Aorta (tissue), 5 donors: ENCODE measurements at regions not wholly inside any gene's neighbourhood (a gene's known extent, or its start where the extent isn't known, plus 50 kb on each side); places are given as distances from the start of the nearest gene placed in this dataset.

Source experiments
- ATAC-seq: fragments of 200-7000 bp; cut with Tn5 transposase; one replicate; pipeline ENCODE4 v1.9.1; 2022; ENCODE audit warnings: moderate library complexity; ENCODE audit not compliant: low FRiP score
- DNase-seq, 2 donors: peaks; one replicate each; pipeline ENCODE4 v3.0.0-alpha.2; 2020
- H3K27ac ChIP-seq, 2 donors: one replicate each; pipeline ENCODE4 v1.5.1; 2013; ENCODE audit warnings: low read length in 2 of 2, mild to moderate bottlenecking in 2 of 2, moderate library complexity in 2 of 2, control low read depth in 1 of 2, inconsistent platforms in 1 of 2, low read depth in 1 of 2
- H3K27me3 ChIP-seq, 2 donors: one replicate each; pipeline ENCODE4 v1.6.1; 2013; ENCODE audit warnings: control low read depth in 1 of 2, low read length in 1 of 2, mild to moderate bottlenecking in 1 of 2, moderate library complexity in 1 of 2; ENCODE audit not compliant: insufficient read depth in 2 of 2, control insufficient read depth in 1 of 2
- H3K36me3 ChIP-seq, 2 donors: one replicate each; pipeline ENCODE4 v1.6.1; 2013; ENCODE audit warnings: control low read depth in 1 of 2, low read length in 1 of 2, mild to moderate bottlenecking in 1 of 2; ENCODE audit not compliant: insufficient read depth in 2 of 2, control insufficient read depth in 1 of 2
- H3K4me1 ChIP-seq, 2 donors: one replicate each; pipeline ENCODE4 v1.6.1; 2013; ENCODE audit warnings: low read length in 2 of 2, control low read depth in 1 of 2, mild to moderate bottlenecking in 1 of 2, moderate library complexity in 1 of 2; ENCODE audit not compliant: insufficient read depth in 2 of 2, control insufficient read depth in 1 of 2
- H3K4me3 ChIP-seq, 2 donors: one replicate each; pipeline ENCODE4 v1.5.1; 2013; ENCODE audit warnings: low read length in 2 of 2, control low read depth in 1 of 2, mild to moderate bottlenecking in 1 of 2
- H3K9me3 ChIP-seq: one replicate; pipeline ENCODE4 v1.6.1; 2013; ENCODE audit warnings: mild to moderate bottlenecking, low read length; ENCODE audit not compliant: control insufficient read depth
- WGBS, 2 donors: extraction: QIAGEN DNeasy Blood & Tissue Kit; methylation state at CpG; one replicate each; pipeline ENCODE4 v1.1.7; 2013; 5-methylcytosine and 5-hydroxymethylcytosine counted together
- intact Hi-C, 2 donors: fragments of 100-400 bp; cut with DNase I; formaldehyde crosslinking; loops; one replicate each; pipeline versions ENCODE4 v1.14.2 to v1.15.0; 2022
- donor health status: healthy with polysubstance abuse.
- donor health status: Bipolar disorder and iron deficiency.
- donor health status: DM: no; HTN: no; CAD: no.
- donor health status: DM: no; HTN: no; CAD: no.
- donor health status: DM: yes; HTN: yes; CAD: no.

DNA sequence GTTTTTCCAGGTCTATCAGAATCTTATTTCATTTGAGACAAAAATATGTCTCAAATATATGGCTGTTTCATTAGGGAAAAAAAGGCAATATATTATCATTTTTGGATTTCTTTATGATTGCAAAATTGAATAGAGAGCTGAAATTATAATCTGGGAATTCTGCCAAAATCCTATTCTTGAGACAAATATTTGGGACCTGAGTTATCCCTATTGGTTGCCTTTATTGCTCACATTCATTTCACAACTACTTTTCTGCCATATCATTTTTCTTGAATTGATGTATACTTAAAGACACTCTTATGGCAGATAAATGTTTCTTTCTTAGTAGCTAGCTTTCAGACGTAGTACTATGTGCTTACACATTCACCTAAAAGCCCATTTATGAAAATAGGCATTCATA, 241.6 kb upstream of the NOVA1 start:
- Histone ChIP-seq H3K27me3 (no peaks in the 10 kb centered on the region), H3K27ac (no peak overlapping the region), H3K36me3 (no peaks in the 10 kb centered on the region), H3K4me3 (no peak overlapping the region), H3K9me3 (no peaks in the 10 kb centered on the region), H3K4me1 (peaks cover 0 to 3% of the 10 kb centered on the region in 2 donors)
- WGBS, 2 donors, result 32 to 45% methylated on average over 1 of the region's 1 CpG
- DNase-seq, result no peak
- intact Hi-C loops, result no loop called here
- no peak for ATAC-seq

GRCh38 chr14:26841326-26841725, 243.5 kb upstream of the NOVA1 start:
- Histone ChIP-seq H3K4me3 (no peak overlapping the region), H3K4me1 (peaks cover 0 to 3% of the 10 kb centered on the region in 2 donors), H3K27ac (no peak overlapping the region), H3K36me3 (no peaks in the 10 kb centered on the region), H3K9me3 (no peaks in the 10 kb centered on the region), H3K27me3 (no peaks in the 10 kb centered on the region)
- intact Hi-C loops, result no loop called here
- WGBS, 2 donors, result 26 to 36% methylated on average over 4 of the region's 4 CpGs
- DNase-seq (no peak), ATAC-seq (no peak)

DNA sequence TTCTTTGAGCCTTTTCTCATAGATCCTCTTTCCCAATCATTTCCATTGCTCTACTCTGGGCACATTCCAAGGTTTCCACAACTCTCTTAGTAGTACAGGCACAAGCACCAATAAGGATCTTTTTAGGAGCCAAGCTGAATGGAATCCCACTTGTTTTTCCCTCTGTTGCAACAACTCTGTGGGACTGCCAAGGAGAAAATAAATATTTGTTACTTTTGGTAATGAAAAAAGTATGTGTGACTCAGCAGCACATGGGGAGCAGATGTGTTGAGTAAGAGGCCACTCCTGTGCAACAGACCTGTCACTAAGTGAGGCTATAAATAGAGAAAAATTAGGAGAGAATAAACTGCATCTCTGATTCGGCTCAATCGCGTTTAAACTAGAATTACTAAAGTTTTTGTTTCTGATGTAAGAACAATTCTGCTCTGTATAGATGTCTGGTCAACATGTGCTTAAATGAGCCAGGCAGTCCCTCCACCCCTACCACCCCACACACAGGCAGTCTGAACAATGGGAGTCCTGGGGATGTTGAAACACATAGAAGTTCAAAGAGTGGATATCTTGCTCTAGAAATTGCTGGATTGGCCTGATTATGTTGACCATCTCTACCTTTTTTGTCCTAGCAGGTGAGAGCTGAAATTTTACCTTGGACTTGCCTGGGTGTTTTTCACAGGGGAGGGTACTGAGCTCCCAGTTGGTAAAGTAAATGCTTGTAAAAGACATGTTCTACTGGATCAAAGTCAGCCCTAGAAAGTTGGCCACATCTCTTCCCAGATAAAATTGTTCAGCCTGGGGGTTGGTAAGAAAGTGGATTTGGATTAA, 244.3 kb upstream of the NOVA1 start:
- no peaks in the 10 kb centered on the region for H3K27me3 ChIP-seq
- 33 to 36% methylated on average over 3 of the region's 3 CpGs for WGBS, 2 donors
- H3K4me1 ChIP-seq, result peaks cover 0 to 3% of the 10 kb centered on the region in 2 donors
- H3K36me3 ChIP-seq, result no peaks in the 10 kb centered on the region
- intact Hi-C loops, result no loop called here
- no peak for DNase-seq
- no peak overlapping the region for H3K4me3 ChIP-seq
- ATAC-seq, result peak; percentile 92
- H3K27ac ChIP-seq, result no peak overlapping the region
- no peaks in the 10 kb centered on the region for H3K9me3 ChIP-seq

- ATAC-seq, result no peak
- intact Hi-C loops, result no loop called here
- peaks cover 0 to 3% of the 10 kb centered on the region in 2 donors for H3K4me1 ChIP-seq
- no peak overlapping the region for H3K27ac ChIP-seq
- 48 to 56% methylated on average over 6 of the region's 6 CpGs for WGBS, 2 donors
- H3K4me3 ChIP-seq, result no peak overlapping the region
- H3K36me3 ChIP-seq, result no peaks in the 10 kb centered on the region
- H3K9me3 ChIP-seq, result no peaks in the 10 kb centered on the region
- no peaks in the 10 kb centered on the region for H3K27me3 ChIP-seq
- DNase-seq, result no peak
These were observed 247.5 kb upstream of the NOVA1 start for GRCh38 chr14:26845151-26845818.

DNA sequence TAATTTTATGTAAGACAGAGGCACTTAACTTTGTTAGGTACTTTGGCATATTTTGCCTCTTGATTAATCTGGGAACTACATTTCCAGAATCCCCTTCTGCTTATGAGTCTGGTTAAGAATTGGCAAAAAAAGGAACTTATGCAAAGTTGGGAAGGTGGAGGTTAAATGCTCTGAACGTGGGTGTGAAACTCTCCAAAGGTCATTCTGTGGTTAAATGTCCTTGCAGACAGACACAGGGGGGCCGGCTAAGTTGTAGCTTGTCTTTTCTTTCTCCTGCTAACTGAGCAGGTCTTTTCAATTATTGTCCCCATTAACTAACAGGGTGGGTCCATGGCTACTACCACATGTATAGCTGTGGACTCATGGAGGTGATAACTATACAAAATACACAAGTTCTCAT, 248.6 kb upstream of the NOVA1 start:
- Histone ChIP-seq H3K9me3 (no peaks in the 10 kb centered on the region), H3K27me3 (no peaks in the 10 kb centered on the region), H3K4me1 (peaks cover 0 to 3% of the 10 kb centered on the region in 2 donors), H3K36me3 (no peaks in the 10 kb centered on the region), H3K4me3 (no peak overlapping the region), H3K27ac (no peak overlapping the region)
- intact Hi-C loops, result no loop called here
- no peak for ATAC-seq
- DNase-seq, result no peak
- WGBS, 2 donors, result 27% methylated on average over 2 of the region's 2 CpGs

DNA sequence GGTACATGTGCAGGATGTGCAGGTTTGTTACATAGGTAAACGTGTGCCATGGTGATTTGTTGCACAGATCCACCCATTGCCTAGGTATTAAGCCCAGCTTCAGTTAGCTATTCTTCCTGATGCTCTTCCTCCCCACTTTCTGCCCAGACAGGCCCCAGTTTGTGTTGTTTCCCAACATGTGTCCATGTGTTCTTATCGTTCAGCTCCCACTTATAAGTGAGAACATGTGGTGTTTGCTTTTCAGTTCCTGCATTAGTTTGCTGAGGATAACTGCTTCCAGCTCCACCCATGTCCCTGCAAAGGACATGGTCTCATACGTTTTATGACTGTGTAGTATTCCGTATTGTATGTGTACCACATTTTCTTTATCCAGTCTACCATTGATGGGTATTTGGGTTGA, 251.7 kb upstream of the NOVA1 start:
- Histone ChIP-seq H3K36me3 (no peaks in the 10 kb centered on the region), H3K4me3 (no peak overlapping the region), H3K27ac (no peak overlapping the region), H3K9me3 (no peaks in the 10 kb centered on the region), H3K27me3 (no peaks in the 10 kb centered on the region), H3K4me1 (no peaks in the 10 kb centered on the region)
- intact Hi-C loops, result no loop called here
- no peak for ATAC-seq
- DNase-seq, result no peak
- 35 to 51% methylated on average over 4 of the region's 4 CpGs for WGBS, 2 donors

- Histone ChIP-seq H3K4me3 (no peak overlapping the region), H3K4me1 (no peaks in the 10 kb centered on the region), H3K9me3 (no peaks in the 10 kb centered on the region), H3K27me3 (no peaks in the 10 kb centered on the region), H3K36me3 (no peaks in the 10 kb centered on the region), H3K27ac (no peak overlapping the region)
- ATAC-seq, result no peak
- WGBS, 2 donors, result 86% methylated on average over 6 of the region's 6 CpGs
- no peak for DNase-seq
- intact Hi-C loops, result no loop called here
These were observed 254.0 kb upstream of the NOVA1 start for GRCh38 chr14:26851793-26852192.

GRCh38 chr14:26855077-26855753, 257.4 kb upstream of the NOVA1 start:
- Histone ChIP-seq H3K4me1 (no peaks in the 10 kb centered on the region), H3K36me3 (no peaks in the 10 kb centered on the region), H3K9me3 (no peaks in the 10 kb centered on the region), H3K27ac (no peak overlapping the region), H3K27me3 (peaks cover 0 to 3% of the 10 kb centered on the region in 2 donors), H3K4me3 (no peak overlapping the region)
- intact Hi-C loops, result no loop called here
- WGBS, 2 donors, result 77 to 82% methylated on average over 7 of the region's 7 CpGs
- DNase-seq, result no peak
- peak; percentile 64 for ATAC-seq
